MG63 (cell line): ENCODE measurements at regions not wholly inside any gene's neighbourhood (a gene's known extent, or its start where the extent isn't known, plus 50 kb on each side); places are given as distances from the start of the nearest gene placed in this dataset.

Source experiments
- DNase-seq: peaks from one replicate; pipeline ENCODE4 v3.0.0-alpha.2; 2020
- H3K27me3 ChIP-seq: fragments of 250-450 bp; sonication (Bioruptor Pico); 2 replicates; pipeline ENCODE4 v1.5.1; 2020; ENCODE audit warnings: mild to moderate bottlenecking, moderate library complexity
- H3K36me3 ChIP-seq: fragments of 250-450 bp; sonication (Bioruptor Pico); 2 replicates; pipeline ENCODE4 v1.5.1; 2020; ENCODE audit warnings: mild to moderate bottlenecking, moderate library complexity
- H3K4me3 ChIP-seq: fragments of 250-450 bp; sonication (Bioruptor Pico); 2 replicates; pipeline ENCODE4 v1.5.1; 2020; ENCODE audit warnings: mild to moderate bottlenecking, moderate library complexity
- H3K9me3 ChIP-seq: fragments of 250-450 bp; sonication (Bioruptor Pico); 2 replicates; pipeline ENCODE4 v1.5.1; 2020; ENCODE audit warnings: mild to moderate bottlenecking, moderate library complexity

- no peaks in the 10 kb centered on the region for H3K36me3 ChIP-seq
- no peak overlapping the region for H3K4me3 ChIP-seq
- no peaks in the 10 kb centered on the region for H3K27me3 ChIP-seq
- no peaks in the 10 kb centered on the region for H3K9me3 ChIP-seq
- DNase-seq, result no peak
These were observed 178.4 kb upstream of the FN1 start for GRCh38 chr2:215614296-215614695.

GRCh38 chr2:215613888-215614287 is 178.0 kb upstream of the FN1 start:
- H3K27me3 ChIP-seq, result no peaks in the 10 kb centered on the region
- no peaks in the 10 kb centered on the region for H3K36me3 ChIP-seq
- DNase-seq, result no peak
- H3K9me3 ChIP-seq, result no peaks in the 10 kb centered on the region
- no peak overlapping the region for H3K4me3 ChIP-seq

- Histone ChIP-seq H3K9me3 (no peaks in the 10 kb centered on the region), H3K36me3 (no peaks in the 10 kb centered on the region), H3K27me3 (no peaks in the 10 kb centered on the region), H3K4me3 (no peak overlapping the region)
- DNase-seq, result no peak
These were observed 177.4 kb upstream of the FN1 start for GRCh38 chr2:215613280-215613679.

GRCh38 chr2:215612786-215613185 is 176.9 kb upstream of the FN1 start:
- no peak for DNase-seq

GRCh38 chr2:215611609-215612386 is 175.9 kb upstream of the FN1 start:
- Histone ChIP-seq H3K36me3 (no peaks in the 10 kb centered on the region), H3K27me3 (no peaks in the 10 kb centered on the region), H3K9me3 (no peaks in the 10 kb centered on the region), H3K4me3 (no peak overlapping the region)
- peak; percentile 12 for DNase-seq

More at GRCh38 chr2:215612786-215613185, 176.9 kb upstream of the FN1 start:
- Histone ChIP-seq H3K36me3 (no peaks in the 10 kb centered on the region), H3K27me3 (no peaks in the 10 kb centered on the region), H3K4me3 (no peak overlapping the region), H3K9me3 (no peaks in the 10 kb centered on the region)

- H3K27me3 ChIP-seq, result no peaks in the 10 kb centered on the region
- H3K4me3 ChIP-seq, result no peak overlapping the region
- no peaks in the 10 kb centered on the region for H3K9me3 ChIP-seq
- DNase-seq, result no peak
- H3K36me3 ChIP-seq, result no peaks in the 10 kb centered on the region
These were observed 173.5 kb upstream of the FN1 start for GRCh38 chr2:215609089-215610032.

- Histone ChIP-seq H3K27me3 (no peaks in the 10 kb centered on the region), H3K36me3 (no peaks in the 10 kb centered on the region), H3K9me3 (no peaks in the 10 kb centered on the region), H3K4me3 (no peak overlapping the region)
- no peak for DNase-seq
These were observed 171.9 kb upstream of the FN1 start for GRCh38 chr2:215607766-215608165.

- H3K27me3 ChIP-seq, result no peaks in the 10 kb centered on the region
- H3K9me3 ChIP-seq, result no peaks in the 10 kb centered on the region
- no peak for DNase-seq
- no peaks in the 10 kb centered on the region for H3K36me3 ChIP-seq
- no peak overlapping the region for H3K4me3 ChIP-seq
These were observed 170.4 kb upstream of the FN1 start for GRCh38 chr2:215606219-215606618.

- Histone ChIP-seq H3K9me3 (no peaks in the 10 kb centered on the region), H3K27me3 (no peaks in the 10 kb centered on the region), H3K4me3 (no peak overlapping the region), H3K36me3 (no peaks in the 10 kb centered on the region)
- peak; percentile 18 for DNase-seq
These were observed 169.3 kb upstream of the FN1 start for GRCh38 chr2:215605214-215605613.

- Histone ChIP-seq H3K36me3 (no peaks in the 10 kb centered on the region), H3K9me3 (no peaks in the 10 kb centered on the region), H3K27me3 (no peaks in the 10 kb centered on the region), H3K4me3 (no peak overlapping the region)
- DNase-seq, result no peak
These were observed 168.7 kb upstream of the FN1 start for GRCh38 chr2:215604606-215605005.

GRCh38 chr2:215603440-215603839 is 167.6 kb upstream of the FN1 start:
- no peaks in the 10 kb centered on the region for H3K27me3 ChIP-seq
- H3K36me3 ChIP-seq, result no peaks in the 10 kb centered on the region
- DNase-seq, result no peak
- no peak overlapping the region for H3K4me3 ChIP-seq
- no peaks in the 10 kb centered on the region for H3K9me3 ChIP-seq

- DNase-seq, result no peak
- H3K36me3 ChIP-seq, result no peaks in the 10 kb centered on the region
- H3K9me3 ChIP-seq, result no peaks in the 10 kb centered on the region
- H3K4me3 ChIP-seq, result no peak overlapping the region
- no peaks in the 10 kb centered on the region for H3K27me3 ChIP-seq
These were observed 167.1 kb upstream of the FN1 start for GRCh38 chr2:215602997-215603396.

GRCh38 chr2:215601990-215602721 is 166.3 kb upstream of the FN1 start:
- H3K27me3 ChIP-seq, result no peaks in the 10 kb centered on the region
- no peak for DNase-seq
- no peak overlapping the region for H3K4me3 ChIP-seq
- H3K36me3 ChIP-seq, result no peaks in the 10 kb centered on the region
- H3K9me3 ChIP-seq, result no peaks in the 10 kb centered on the region

- DNase-seq, result no peak
- H3K9me3 ChIP-seq, result no peaks in the 10 kb centered on the region
- no peaks in the 10 kb centered on the region for H3K36me3 ChIP-seq
- no peak overlapping the region for H3K4me3 ChIP-seq
- H3K27me3 ChIP-seq, result no peaks in the 10 kb centered on the region
These were observed 165.7 kb upstream of the FN1 start for GRCh38 chr2:215601526-215601925.

GRCh38 chr2:215598376-215598975 is 162.6 kb upstream of the FN1 start:
- DNase-seq, result no peak
- Histone ChIP-seq H3K27me3 (no peaks in the 10 kb centered on the region), H3K9me3 (no peaks in the 10 kb centered on the region), H3K4me3 (no peak overlapping the region), H3K36me3 (no peaks in the 10 kb centered on the region)

GRCh38 chr2:215597577-215597976 is 161.7 kb upstream of the FN1 start:
- no peak for DNase-seq
- H3K36me3 ChIP-seq, result no peaks in the 10 kb centered on the region

GRCh38 chr2:215594766-215595165 is 158.9 kb upstream of the FN1 start:
- Histone ChIP-seq H3K4me3 (no peak overlapping the region), H3K9me3 (no peaks in the 10 kb centered on the region), H3K27me3 (no peaks in the 10 kb centered on the region), H3K36me3 (no peaks in the 10 kb centered on the region)
- DNase-seq, result peak; percentile 56

More at GRCh38 chr2:215597577-215597976, 161.7 kb upstream of the FN1 start:
- no peak overlapping the region for H3K4me3 ChIP-seq
- H3K9me3 ChIP-seq, result no peaks in the 10 kb centered on the region
- H3K27me3 ChIP-seq, result no peaks in the 10 kb centered on the region
